GM18861 (cell line): ENCODE measurements at regions not wholly inside any gene's neighbourhood (a gene's known extent, or its start where the extent isn't known, plus 50 kb on each side); places are given as distances from the start of the nearest gene placed in this dataset.
A peak's percentile ranks its signal among the peaks of the same experiment; 100 is the strongest.
"Not testable (repeated sequence)": the region's sequence is repeated elsewhere in the genome, so short reads cannot be mapped to it uniquely, and the experiment has no call there.

ENCODE experiments used
- ATAC-seq: cut with Tn5 transposase; IDR thresholded peaks from one replicate; pipeline ENCODE4 v1.9.1; 2021; ENCODE audit not compliant: unreplicated experiment

- not testable (repeated sequence) for ATAC-seq
Observed at GRCh38 chr3:163499736-163500219, 1578.5 kb downstream of the SI start.

- not testable (repeated sequence) for ATAC-seq
Observed at GRCh38 chr3:163498842-163499735, 1579.2 kb downstream of the SI start.

- no peak for ATAC-seq
Observed at GRCh38 chr3:163491714-163492113, 1586.6 kb downstream of the SI start.

- ATAC-seq = peak; percentile 69
Observed at GRCh38 chr3:163490119-163490518, 1588.2 kb downstream of the SI start.

GRCh38 chr3:163482695-163483094, 1595.6 kb downstream of the SI start:
- ATAC-seq = no peak

- no peak for ATAC-seq
Observed at GRCh38 chr3:163481738-163482137, 1596.6 kb downstream of the SI start.

GRCh38 chr3:163476179-163476578, 1602.1 kb downstream of the SI start:
- no peak for ATAC-seq

GRCh38 chr3:163474766-163475165, 1603.5 kb downstream of the SI start:
- ATAC-seq = no peak

- ATAC-seq = no peak
Observed at GRCh38 chr3:163468531-163469335, 1609.6 kb downstream of the SI start.

GRCh38 chr3:163462446-163462845, 1615.8 kb downstream of the SI start:
- ATAC-seq = no peak

- ATAC-seq = no peak
Observed at GRCh38 chr3:163450698-163451097, 1627.6 kb downstream of the SI start.

- ATAC-seq = no peak
Observed at GRCh38 chr3:163438760-163439159, 1639.5 kb downstream of the SI start.

GRCh38 chr3:163422671-163423070, 1655.6 kb downstream of the SI start:
- no peak for ATAC-seq

- no peak for ATAC-seq
Observed at GRCh38 chr3:163391407-163392181, 1686.7 kb downstream of the SI start.

- no peak for ATAC-seq
Observed at GRCh38 chr3:163384383-163384782, 1693.9 kb downstream of the SI start.

GRCh38 chr3:163382183-163382582, 1696.1 kb downstream of the SI start:
- ATAC-seq = no peak

GRCh38 chr3:163368168-163368567, 1710.1 kb downstream of the SI start:
- ATAC-seq = no peak

- no peak for ATAC-seq
Observed at GRCh38 chr3:163364717-163365116, 1713.6 kb downstream of the SI start.

- ATAC-seq = no peak
Observed at GRCh38 chr3:163362151-163362550, 1716.1 kb downstream of the SI start.

GRCh38 chr3:163361357-163361878, 1716.9 kb downstream of the SI start:
- not testable (repeated sequence) for ATAC-seq

GRCh38 chr3:163347944-163348343, 1730.4 kb downstream of the SI start:
- ATAC-seq = no peak
